Pancreas (tissue), 10 donors: ENCODE measurements at regions not wholly inside any gene's neighbourhood (a gene's known extent, or its start where the extent isn't known, plus 50 kb on each side); places are given as distances from the start of the nearest gene placed in this dataset.

Experiments used
- ATAC-seq, 4 donors: fragments of 200-7000 bp; cut with Tn5 transposase; one replicate each; pipeline versions ENCODE4 v1.8.0 to v1.9.1; 2020; ENCODE audit warnings: mild to moderate bottlenecking in 4 of 4, moderate library complexity in 4 of 4
- DNase-seq, 6 donors: peaks; one replicate each; pipeline ENCODE4 v3.0.0-alpha.2; 2020
- FAIRE-seq: peaks from 2 replicates; lab custom pipeline; 2012; peaks lifted over from hg19 to GRCh38; lab: Jason Lieb, UNC
- H3K27ac ChIP-seq, 4 donors: fragments of 200-600 bp; sonication (generic); 1 replicate in 3 of 4; 2 replicates in 1 of 4; pipeline versions ENCODE4 v1.5.0 to v1.8.0; 2020
- H3K27me3 ChIP-seq, 4 donors: fragments of 200-600 bp; one replicate each; pipeline ENCODE4 v1.8.0; 2021
- H3K36me3 ChIP-seq, 3 donors: fragments of 200-600 bp; sonication (generic) in 1 of 3; one replicate each; pipeline versions ENCODE4 v1.5.0 to v1.8.0; 2020 to 2021
- H3K4me1 ChIP-seq, 3 donors: fragments of 200-600 bp; one replicate each; pipeline ENCODE4 v1.8.0; 2021
- H3K4me3 ChIP-seq, 4 donors: fragments of 200-600 bp; sonication (generic) in 2 of 4; one replicate each; pipeline versions ENCODE4 v1.5.0 to v1.8.0; 2020 to 2021
- H3K9me3 ChIP-seq, 4 donors: fragments of 200-600 bp; one replicate each; pipeline ENCODE4 v1.8.0; 2021
- WGBS, 2 donors: extraction: QIAGEN DNeasy Blood & Tissue Kit; methylation state at CpG; one replicate each; pipeline ENCODE4 v1.1.7; 2013; 5-methylcytosine and 5-hydroxymethylcytosine counted together
- intact Hi-C, 3 donors: fragments of 100-400 bp; cut with DNase I; formaldehyde crosslinking; loops; one replicate each; pipeline versions ENCODE4 v1.11.1 to v1.14.2; 2022
- TF ChIP-seq, protein P1 (sequence below), 4 donors: fragments of 200-600 bp; sonication (generic) in 3 of 4; IDR thresholded peaks; one replicate each; pipeline versions ENCODE4 v1.5.0 to v1.8.0; 2021; ENCODE audit warnings: antibody characterized with exemption in 4 of 4
- donor health status: healthy with polysubstance abuse.
- donor health status: DM: no; HTN: no; CAD: no; lungs with moderate emphysema.
- donor health status: DM: no; HTN: no; CAD: no.
- donor health status: control.
- donor health status: control.
- donor health status: Bipolar disorder and iron deficiency.
- donor health status: DM: yes; HTN: yes; CAD: no.
- donor health status: DM: no; HTN: no; CAD: no.
- donor health status: DM: no; HTN: no; CAD: no.
- donor health status: DM: yes; HTN: yes; CAD: no.

DNA sequence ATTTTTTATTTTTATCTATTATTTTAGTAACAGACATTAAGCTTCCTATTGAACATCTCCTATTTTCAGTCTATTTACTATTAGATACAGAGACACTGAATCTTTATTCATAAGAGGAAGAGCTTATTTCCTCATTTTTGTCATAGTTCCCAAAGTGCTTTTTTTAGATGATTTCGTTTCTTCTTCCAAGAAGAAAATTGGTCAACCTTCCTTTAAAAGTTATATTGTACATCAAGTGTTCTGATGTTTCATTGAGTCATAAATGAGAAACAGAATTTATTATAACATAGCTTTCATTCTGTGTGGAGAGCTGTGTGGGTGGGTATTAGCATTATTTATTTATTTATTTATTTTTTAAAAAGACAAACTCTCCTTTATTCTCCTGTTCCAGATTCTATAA, 50.6 kb upstream of the BACH1 start:
- H3K27me3 ChIP-seq, result no peaks in the 10 kb centered on the region
- WGBS, 2 donors, result 50 to 51% methylated on average over 1 of the region's 1 CpG
- FAIRE-seq (no peak), DNase-seq (no peak), ATAC-seq (peak in 1 of 4 donors; percentile 30)
- intact Hi-C loops, result no loop called here
- H3K27ac ChIP-seq, result no peak overlapping the region
- no peak overlapping the region for H3K4me3 ChIP-seq
- TF ChIP-seq, protein P1, sequence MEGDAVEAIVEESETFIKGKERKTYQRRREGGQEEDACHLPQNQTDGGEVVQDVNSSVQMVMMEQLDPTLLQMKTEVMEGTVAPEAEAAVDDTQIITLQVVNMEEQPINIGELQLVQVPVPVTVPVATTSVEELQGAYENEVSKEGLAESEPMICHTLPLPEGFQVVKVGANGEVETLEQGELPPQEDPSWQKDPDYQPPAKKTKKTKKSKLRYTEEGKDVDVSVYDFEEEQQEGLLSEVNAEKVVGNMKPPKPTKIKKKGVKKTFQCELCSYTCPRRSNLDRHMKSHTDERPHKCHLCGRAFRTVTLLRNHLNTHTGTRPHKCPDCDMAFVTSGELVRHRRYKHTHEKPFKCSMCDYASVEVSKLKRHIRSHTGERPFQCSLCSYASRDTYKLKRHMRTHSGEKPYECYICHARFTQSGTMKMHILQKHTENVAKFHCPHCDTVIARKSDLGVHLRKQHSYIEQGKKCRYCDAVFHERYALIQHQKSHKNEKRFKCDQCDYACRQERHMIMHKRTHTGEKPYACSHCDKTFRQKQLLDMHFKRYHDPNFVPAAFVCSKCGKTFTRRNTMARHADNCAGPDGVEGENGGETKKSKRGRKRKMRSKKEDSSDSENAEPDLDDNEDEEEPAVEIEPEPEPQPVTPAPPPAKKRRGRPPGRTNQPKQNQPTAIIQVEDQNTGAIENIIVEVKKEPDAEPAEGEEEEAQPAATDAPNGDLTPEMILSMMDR (IDR thresholded peaks at IDR 0.05), result no peak
- H3K9me3 ChIP-seq, result no peaks in the 10 kb centered on the region
- no peaks in the 10 kb centered on the region for H3K4me1 ChIP-seq
- no peaks in the 10 kb centered on the region for H3K36me3 ChIP-seq
